ENCODE measurements at regions not wholly inside any gene's neighbourhood (a gene's known extent, or its start where the extent isn't known, plus 50 kb on each side); places are given as distances from the start of the nearest gene placed in this dataset.

GRCh38 chr6:14775528-14775927 lies 470.3 kb upstream of the JARID2 start (continued):
- TF ChIP-seq MEF2B (IDR thresholded peaks at IDR 0.05; ENCODE audit: partially characterized antibody, poor library complexity, severe bottlenecking), result no peak
- TF ChIP-seq CEBPB (IDR thresholded peaks at IDR 0.05; ENCODE audit: borderline replicate concordance in 1 of 2, low read depth in 2 of 2, low read length in 2 of 2), result no peak
- TF ChIP-seq PAX5 (IDR thresholded peaks at IDR 0.05; ENCODE audit: borderline replicate concordance, low read depth, low read length), result no peak
- TF ChIP-seq SUPT20H (IDR thresholded peaks at IDR 0.05; ENCODE audit: borderline replicate concordance, control insufficient read depth, low read depth, low read length), result no peak
- no peak for TF ChIP-seq EED (IDR thresholded peaks at IDR 0.05; ENCODE audit: low read depth)
- no peak for TF ChIP-seq ATF2 (IDR thresholded peaks at IDR 0.05; ENCODE audit: low read length)

- CTCF ChIA-PET, result interaction anchor here (1.4 kb wide), 1 partner anchor 9 kb away, joined by 5 read pairs; no protein-coding TSS in a partner anchor
Measured at GRCh38 chr6:14776307-14776706, 469.6 kb upstream of the JARID2 start.

More at GRCh38 chr6:14776307-14776706, 469.6 kb upstream of the JARID2 start:
- DNase-seq (ENCODE audit: low read depth, low spot score), result no peak
- ATAC-seq, result no peak
- no peak overlapping the region for H3K4me2 ChIP-seq (ENCODE audit: control insufficient read depth, insufficient read depth)
- 14% methylated on average over 3 of the region's 3 CpGs for WGBS (ENCODE audit: insufficient coverage, insufficient replicate concordance, low lambda C conversion rate, missing lambda C conversion rate)
- RAD21 ChIA-PET (ENCODE audit: unreplicated experiment), result no interaction called here
- no peak for FAIRE-seq
- H3K27me3 ChIP-seq (replicated peaks in 1 of 2; ENCODE audit: control insufficient read depth in 2 of 2, insufficient read depth in 2 of 2, low read length in 1 of 2), result no peaks in the 10 kb centered on the region
- intact Hi-C loops (cut with micrococcal nuclease; ENCODE audit: unreplicated experiment) (no loop called here), in situ Hi-C loops (cut with MboI) (no loop called here)
- H3K36me3 ChIP-seq (ENCODE audit: control insufficient read depth in 2 of 2, insufficient read depth in 2 of 2, low read length in 1 of 2), result no peaks in the 10 kb centered on the region
- no peaks in the 10 kb centered on the region for H3K79me2 ChIP-seq (ENCODE audit: control insufficient read depth, insufficient read depth, low read length)
- SMC1A ChIA-PET (ENCODE audit: uncharacterized antibody, unreplicated experiment), result interaction anchor here (1.2 to 1.9 kb wide), 4 partner anchors 10 to 105 kb away, joined by 3 to 5 read pairs (median 3); no protein-coding TSS in a partner anchor
- no peak overlapping the region for H3K9ac ChIP-seq (ENCODE audit: control insufficient read depth, insufficient read depth, low read length)
- no peak overlapping the region for H2AFZ ChIP-seq (ENCODE audit: control insufficient read depth, low read depth, low read length)
- POLR2A ChIA-PET, result no interaction called here
- TF ChIP-seq CHD4 (IDR thresholded peaks at IDR 0.05), result no peak
- no TSS peak for BruUV-seq (replicated peaks)
- no peaks in the 10 kb centered on the region for H3K9me3 ChIP-seq (replicated peaks; ENCODE audit: control insufficient read depth, insufficient read depth, low read length)
- no peaks in the 10 kb centered on the region for H4K20me1 ChIP-seq (ENCODE audit: control insufficient read depth, insufficient read depth)
- no peak overlapping the region for H3K4me3 ChIP-seq
- H3K4me1 ChIP-seq (ENCODE audit: control insufficient read depth, insufficient read depth, low read length), result no peaks in the 10 kb centered on the region
- no peak overlapping the region for H3K27ac ChIP-seq (ENCODE audit: control insufficient read depth, insufficient read depth)

All from GM12878 (cell line).